HG03378 (cell line): ENCODE measurements at regions not wholly inside any gene's neighbourhood (a gene's known extent, or its start where the extent isn't known, plus 50 kb on each side); places are given as distances from the start of the nearest gene placed in this dataset.
"Not testable (repeated sequence)": the region's sequence is repeated elsewhere in the genome, so short reads cannot be mapped to it uniquely, and the experiment has no call there.

Experiments used
- ATAC-seq: cut with Tn5 transposase; IDR thresholded peaks from one replicate; pipeline ENCODE4 v1.9.1; 2021; ENCODE audit warnings: mild to moderate bottlenecking, moderate library complexity; ENCODE audit not compliant: unreplicated experiment

- no peak for ATAC-seq
These were observed 862.3 kb downstream of the SLITRK1 start for GRCh38 chr13:83019986-83020385.

GRCh38 chr13:83009987-83010386 lies 872.3 kb downstream of the SLITRK1 start:
- ATAC-seq, result no peak

GRCh38 chr13:83008212-83008929 lies 873.9 kb downstream of the SLITRK1 start:
- ATAC-seq, result no peak

- no peak for ATAC-seq
These were observed 875.0 kb downstream of the SLITRK1 start for GRCh38 chr13:83007226-83007625.

- ATAC-seq, result no peak
These were observed 879.1 kb downstream of the SLITRK1 start for GRCh38 chr13:83003185-83003584.

GRCh38 chr13:82993417-82993816 lies 888.9 kb downstream of the SLITRK1 start:
- ATAC-seq, result no peak

GRCh38 chr13:82976499-82976898 lies 905.8 kb downstream of the SLITRK1 start:
- ATAC-seq, result no peak

- no peak for ATAC-seq
These were observed 918.8 kb downstream of the SLITRK1 start for GRCh38 chr13:82963226-82964099.

GRCh38 chr13:82962397-82962796 lies 919.9 kb downstream of the SLITRK1 start:
- no peak for ATAC-seq

GRCh38 chr13:82961757-82962156 lies 920.5 kb downstream of the SLITRK1 start:
- ATAC-seq, result no peak

GRCh38 chr13:82952336-82952735 lies 929.9 kb downstream of the SLITRK1 start:
- not testable (repeated sequence) for ATAC-seq

- ATAC-seq, result no peak
These were observed 934.6 kb downstream of the SLITRK1 start for GRCh38 chr13:82947683-82948082.

- no peak for ATAC-seq
These were observed 935.1 kb downstream of the SLITRK1 start for GRCh38 chr13:82947191-82947621.

GRCh38 chr13:82938644-82939043 lies 943.6 kb downstream of the SLITRK1 start:
- ATAC-seq, result no peak

GRCh38 chr13:82934000-82934399 lies 948.3 kb downstream of the SLITRK1 start:
- ATAC-seq, result no peak

GRCh38 chr13:82925114-82925513 lies 957.2 kb downstream of the SLITRK1 start:
- ATAC-seq, result no peak

GRCh38 chr13:82917984-82918383 lies 964.3 kb downstream of the SLITRK1 start:
- no peak for ATAC-seq

GRCh38 chr13:82912564-82912963 lies 969.7 kb downstream of the SLITRK1 start:
- no peak for ATAC-seq

GRCh38 chr13:82905071-82905470 lies 977.2 kb downstream of the SLITRK1 start:
- ATAC-seq, result no peak

GRCh38 chr13:82900453-82900852 lies 981.8 kb downstream of the SLITRK1 start:
- ATAC-seq, result no peak

GRCh38 chr13:82898586-82898985 lies 983.7 kb downstream of the SLITRK1 start:
- ATAC-seq, result no peak

- no peak for ATAC-seq
These were observed 1002.4 kb downstream of the SLITRK1 start for GRCh38 chr13:82879921-82880320.
